IMR-90 (cell line): ENCODE measurements at regions not wholly inside any gene's neighbourhood (a gene's known extent, or its start where the extent isn't known, plus 50 kb on each side); places are given as distances from the start of the nearest gene placed in this dataset.

ENCODE experiments used
- ATAC-seq: fragments of 200-7000 bp; cut with Tn5 transposase; 2 replicates; pipeline ENCODE4 v1.9.1; 2020; ENCODE audit warnings: low read depth, mild to moderate bottlenecking, moderate library complexity
- BruUV-seq: library from RNA; stranded (reverse); fragments of 400-500 nt; replicated peaks from 2 replicates; lab custom pipeline; 2021; lab: Mats Ljungman, UMichigan
- CTCF ChIA-PET: fragments of 300-600 bp; formaldehyde crosslinking; extraction: SDS; loops from one replicate; lab custom pipeline; 2021; ENCODE audit warnings: antibody characterized with exemption; lab: Yijun Ruan, JAX
- POLR2A ChIA-PET: fragments of 300-600 bp; sonication (Branson Sonifier 250); formaldehyde crosslinking; loops from one replicate; lab custom pipeline; 2022; ENCODE audit warnings: antibody characterized with exemption; ENCODE audit not compliant: unreplicated experiment; lab: Charles Lee
- DNase-seq: peaks from one replicate; pipeline ENCODE4 v3.0.0; 2013
- H2AFZ ChIP-seq: replicated peaks from 2 replicates; pipeline ENCODE3; 2013; ENCODE audit warnings: low read length, mild to moderate bottlenecking; ENCODE audit not compliant: poor library complexity
- H2AK5ac ChIP-seq: 2 replicates; pipeline ENCODE4 v1.6.1; 2013; ENCODE audit warnings: low read depth, low read length, inconsistent platforms
- H2AK9ac ChIP-seq: replicated peaks from 2 replicates; pipeline ENCODE3; 2013; ENCODE audit warnings: mild to moderate bottlenecking, low read depth, low read length, moderate library complexity; ENCODE audit not compliant: poor library complexity
- H2BK120ac ChIP-seq: 2 replicates; pipeline ENCODE4 v1.6.1; 2013; ENCODE audit warnings: low read depth, low read length, inconsistent platforms
- H2BK15ac ChIP-seq: 3 replicates; pipeline ENCODE4 v1.6.1; 2013; ENCODE audit warnings: low read depth, low read length, inconsistent platforms
- H2BK20ac ChIP-seq: 2 replicates; pipeline ENCODE4 v1.6.1; 2013; ENCODE audit warnings: low read depth, mild to moderate bottlenecking, inconsistent platforms, low read length, moderate library complexity
- H2BK5ac ChIP-seq: 2 replicates; pipeline ENCODE4 v1.6.1; 2013; ENCODE audit warnings: mild to moderate bottlenecking, low read depth, low read length, inconsistent platforms; ENCODE audit not compliant: poor library complexity, severe bottlenecking
- H3K14ac ChIP-seq: replicated peaks from 2 replicates; pipeline ENCODE4 v1.6.1; 2013; ENCODE audit warnings: low read depth, low read length, inconsistent platforms
- H3K18ac ChIP-seq: 2 replicates; pipeline ENCODE4 v1.6.1; 2013; ENCODE audit warnings: low read depth, low read length, control low read depth
- H3K23ac ChIP-seq: 2 replicates; pipeline ENCODE4 v1.6.1; 2013; ENCODE audit warnings: low read depth, low read length, inconsistent platforms
- H3K27ac ChIP-seq: 2 replicates; pipeline ENCODE4 v1.5.1; 2013; ENCODE audit warnings: mild to moderate bottlenecking, control low read depth, low read length; ENCODE audit not compliant: insufficient read depth
- H3K27me3 ChIP-seq: 2 replicates; pipeline ENCODE4 v1.6.1; 2013; ENCODE audit warnings: low read length; ENCODE audit not compliant: control insufficient read depth, insufficient read depth
- H3K36me3 ChIP-seq: 2 replicates; pipeline ENCODE4 v1.6.1; 2013; ENCODE audit warnings: low read length, mixed read lengths; ENCODE audit not compliant: control insufficient read depth, insufficient read depth
- H3K4ac ChIP-seq: 2 replicates; pipeline ENCODE4 v1.6.1; 2013; ENCODE audit warnings: low read depth, low read length, inconsistent platforms
- H3K4me1 ChIP-seq: 2 replicates; pipeline ENCODE4 v1.6.1; 2013; ENCODE audit warnings: low read length, mixed read lengths; ENCODE audit not compliant: control insufficient read depth, insufficient read depth
- H3K4me2 ChIP-seq: 2 replicates; pipeline ENCODE4 v1.6.1; 2013; ENCODE audit warnings: low read depth, mild to moderate bottlenecking, control low read depth, low read length, moderate library complexity
- H3K4me3 ChIP-seq: 2 replicates; pipeline ENCODE4 v1.5.1; 2013; ENCODE audit warnings: low read depth, mild to moderate bottlenecking, control low read depth, low read length, moderate library complexity; ENCODE audit not compliant: insufficient read depth
- H3K56ac ChIP-seq: 2 replicates; pipeline ENCODE4 v1.6.1; 2013; ENCODE audit warnings: low read length, inconsistent platforms; ENCODE audit not compliant: insufficient read depth; ENCODE audit errors: extremely low read depth
- H3K79me1 ChIP-seq, 2 experiments: 2 replicates each; pipeline ENCODE4 v1.6.1; 2013; ENCODE audit warnings: low read length in 2 of 2, inconsistent platforms in 1 of 2, low read depth in 1 of 2
- H3K9ac ChIP-seq: 2 replicates; pipeline ENCODE4 v1.6.1; 2013; ENCODE audit warnings: low read depth, low read length, control low read depth
- H3K9me1 ChIP-seq: 2 replicates; pipeline ENCODE4 v1.6.1; 2013; ENCODE audit warnings: low read length, inconsistent platforms; ENCODE audit not compliant: insufficient read depth
- H3K9me3 ChIP-seq: 2 replicates; pipeline ENCODE4 v1.6.1; 2013; ENCODE audit warnings: low read length; ENCODE audit not compliant: control insufficient read depth, insufficient read depth
- H4K20me1 ChIP-seq: 2 replicates; pipeline ENCODE4 v1.6.1; 2013; ENCODE audit warnings: low read length, inconsistent platforms; ENCODE audit not compliant: insufficient read depth
- H4K5ac ChIP-seq: 2 replicates; pipeline ENCODE4 v1.6.1; 2013; ENCODE audit warnings: mild to moderate bottlenecking, low read depth, low read length, control low read depth
- H4K8ac ChIP-seq, 2 experiments: 2 replicates each; pipeline ENCODE4 v1.6.1; 2013; ENCODE audit warnings: low read depth in 2 of 2, low read length in 2 of 2, control low read depth in 1 of 2, inconsistent platforms in 1 of 2
- H4K91ac ChIP-seq: 2 replicates; pipeline ENCODE4 v1.6.1; 2013; ENCODE audit warnings: low read depth, low read length, inconsistent platforms; ENCODE audit not compliant: insufficient read depth
- BHLHE40 ChIP-seq: fragments of 150-350 bp; IDR thresholded peaks from 2 replicates; pipeline ENCODE4 v1.6.1; 2016; ENCODE audit warnings: mild to moderate bottlenecking, low read depth, low read length
- CEBPB ChIP-seq: IDR thresholded peaks from 2 replicates; pipeline ENCODE4 v1.6.1; 2012; ENCODE audit warnings: low read depth, low read length, improper control_type of control experiment
- WGBS, 2 experiments: methylation state at CpG; one replicate each; pipeline versions ENCODE4 v1.1.5 to v1.1.7; 2013; ENCODE audit warnings: missing lambda C conversion rate in 2 of 2; ENCODE audit not compliant: insufficient read length in 1 of 2; ENCODE audit errors: extremely low coverage in 2 of 2; 5-methylcytosine and 5-hydroxymethylcytosine counted together
- dilution Hi-C: fragments of 300-500 bp; cut with HindIII; formaldehyde crosslinking; loops from one replicate; pipeline ENCODE4 v1.14.3; 2018; ENCODE audit warnings: low sequenced_read_pairs; ENCODE audit not compliant: unreplicated experiment
- in situ Hi-C: fragments of 300-500 bp; cut with MboI; formaldehyde crosslinking; loops from 3 replicates; pipeline ENCODE4 v1.14.3; 2019; ENCODE audit warnings: low sequenced_read_pairs, inconsistent platforms, mixed read lengths
- intact Hi-C: fragments of 100-400 bp; cut with micrococcal nuclease; formaldehyde crosslinking; loops from 2 replicates; pipeline ENCODE4 v1.10.0; 2022

DNA sequence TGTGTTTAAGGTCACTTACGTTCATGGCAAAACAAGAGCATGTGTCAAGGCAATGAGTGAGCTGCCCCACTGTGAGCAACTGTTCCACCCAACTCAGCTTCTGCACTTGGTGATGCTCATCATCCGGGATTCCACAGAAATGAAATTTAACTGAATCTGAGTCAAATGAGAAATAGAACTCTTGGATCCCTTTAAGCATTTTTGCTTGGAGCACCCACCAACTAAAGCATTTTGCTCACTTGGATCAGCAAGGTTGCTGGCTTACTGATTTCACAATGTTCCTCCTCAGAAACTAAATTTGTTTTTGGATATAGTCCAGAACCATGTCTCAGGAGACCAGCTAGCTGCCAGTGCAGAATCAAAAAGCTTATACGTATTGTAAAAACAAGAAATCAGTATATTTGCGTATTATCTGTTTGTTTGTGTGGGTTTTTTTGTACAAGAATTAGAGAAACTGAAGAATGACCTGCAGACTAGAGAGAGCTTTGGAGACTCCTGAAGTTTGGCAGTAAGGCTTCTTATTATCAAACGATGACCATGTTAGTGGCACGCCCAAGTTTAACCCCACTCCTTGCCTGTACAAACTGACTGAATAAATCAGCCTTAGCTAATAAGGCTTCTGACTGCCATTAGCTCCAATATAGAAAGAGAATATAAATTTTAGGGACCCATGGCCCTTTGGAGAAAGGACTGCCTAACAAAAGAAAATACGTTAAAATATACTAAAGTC is 153.8 kb upstream of the FST start:
- CTCF ChIA-PET = no interaction called here

More for the DNA sequence above, 153.8 kb upstream of the FST start:
- Histone ChIP-seq H3K18ac (no peak overlapping the region), H2BK5ac (no peak overlapping the region), H3K79me1 (no peaks in the 10 kb centered on the region), H3K4me3 (no peak overlapping the region), H4K91ac (no peak overlapping the region), H3K23ac (no peak overlapping the region), H4K20me1 (no peaks in the 10 kb centered on the region), H4K8ac (peak overlapping the region in 1 of 2 experiments; percentile 23; a peak in 1 of 4 replicates), H3K4me2 (no peak overlapping the region), H4K5ac (no peak overlapping the region), H2AK5ac (no peak overlapping the region), H3K4me1 (peaks cover 7% of the 10 kb centered on the region; the same call in 1 of the 2 replicates), H3K9me1 (0 out of 2 replicates have a peak, but pooled peaks cover 3% of the 10 kb centered on the region), H3K4ac (no peak overlapping the region), H3K36me3 (no peaks in the 10 kb centered on the region), H3K9me3 (no peaks in the 10 kb centered on the region), H3K14ac (no peak overlapping the region), H2AFZ (no peak overlapping the region), H3K56ac (no peak overlapping the region), H2BK15ac (0 out of 3 replicates have a peak overlapping the region, but pooled peaks have one; percentile 34), H2BK20ac (no peak overlapping the region), H2AK9ac (no peak overlapping the region), H2BK120ac (no peak overlapping the region), H3K27me3 (no peaks in the 10 kb centered on the region), H3K9ac (no peak overlapping the region), H3K27ac (no peak overlapping the region)
- POLR2A ChIA-PET = no interaction called here
- TF ChIP-seq BHLHE40 (no peak), CEBPB (0 out of 2 replicates have a peak, but pooled peaks have one; percentile 17)
- dilution Hi-C loops = no loop called here
- DNase-seq (peak; percentile 18), ATAC-seq (no peak)
- intact Hi-C loops = no loop called here
- no TSS peak for BruUV-seq
- 88% methylated on average over 2 of the region's 7 CpGs; no CpG with 5 or more reads in 1 of the 2 experiments for WGBS, 2 experiments
- in situ Hi-C loops = no loop called here
